ENCODE measurements at regions not wholly inside any gene's neighbourhood (a gene's known extent, or its start where the extent isn't known, plus 50 kb on each side); places are given as distances from the start of the nearest gene placed in this dataset.

GRCh38 chr4:9599266-9599665 lies 155.1 kb downstream of the DEFB131A start:
- no peaks in the 10 kb centered on the region for H3K79me2 ChIP-seq (ENCODE audit: control insufficient read depth, insufficient read depth, low read length)
- no peaks in the 10 kb centered on the region for H3K27me3 ChIP-seq (replicated peaks in 1 of 2; ENCODE audit: control insufficient read depth in 2 of 2, insufficient read depth in 2 of 2, low read length in 1 of 2)
- ChIA-PET CTCF (no interaction called here), RAD21 (ENCODE audit: unreplicated experiment) (no interaction called here), POLR2A (no interaction called here), SMC1A (ENCODE audit: uncharacterized antibody, unreplicated experiment) (no interaction called here)
- no peak overlapping the region for H2AFZ ChIP-seq (ENCODE audit: control insufficient read depth, low read depth, low read length)
- no peak for FAIRE-seq
- no peak for DNase-seq (ENCODE audit: low read depth, low spot score)
- H3K4me2 ChIP-seq (ENCODE audit: control insufficient read depth, insufficient read depth) = no peak overlapping the region
- in situ Hi-C loops (cut with MboI) (no loop called here), intact Hi-C loops (cut with micrococcal nuclease; ENCODE audit: unreplicated experiment) (no loop called here)
- no peak overlapping the region for H3K9ac ChIP-seq (ENCODE audit: control insufficient read depth, insufficient read depth, low read length)
- no peak overlapping the region for H3K27ac ChIP-seq (ENCODE audit: control insufficient read depth, insufficient read depth)
- H4K20me1 ChIP-seq (ENCODE audit: control insufficient read depth, insufficient read depth) = no peaks in the 10 kb centered on the region
- H3K4me3 ChIP-seq = no peak overlapping the region
- no peaks in the 10 kb centered on the region for H3K36me3 ChIP-seq (ENCODE audit: control insufficient read depth in 2 of 2, insufficient read depth in 2 of 2, low read length in 1 of 2)
- no peaks in the 10 kb centered on the region for H3K9me3 ChIP-seq (replicated peaks; ENCODE audit: control insufficient read depth, insufficient read depth, low read length)
- H3K4me1 ChIP-seq (ENCODE audit: control insufficient read depth, insufficient read depth, low read length) = no peaks in the 10 kb centered on the region
- no peak for ATAC-seq
- no TSS peak for BruUV-seq (replicated peaks)
- WGBS (ENCODE audit: insufficient coverage, insufficient replicate concordance, low lambda C conversion rate, missing lambda C conversion rate) = 24% methylated on average over 1 of the region's 1 CpG
- TF ChIP-seq NBN (IDR thresholded peaks at IDR 0.05) = no peak
- TF ChIP-seq E4F1 (IDR thresholded peaks at IDR 0.05; ENCODE audit: borderline replicate concordance, partially characterized antibody) = no peak
- no peak for TF ChIP-seq NR2C2 (IDR thresholded peaks at IDR 0.05; ENCODE audit: borderline replicate concordance, control insufficient read depth, insufficient read length, low read depth)
- TF ChIP-seq BRCA1 (IDR thresholded peaks at IDR 0.05; ENCODE audit: low read depth, low read length) = no peak
- no peak for TF ChIP-seq WRNIP1 (IDR thresholded peaks at IDR 0.05; ENCODE audit: borderline replicate concordance, low read depth, low read length)
- no peak for TF ChIP-seq RAD51 (IDR thresholded peaks at IDR 0.05)
- no peak for TF ChIP-seq FOXM1 (IDR thresholded peaks at IDR 0.05; ENCODE audit: low read depth, low read length)
- no peak for TF ChIP-seq MEF2A (IDR thresholded peaks at IDR 0.05; ENCODE audit: insufficient read depth, low read depth, low read length)
- TF ChIP-seq HSF1 (IDR thresholded peaks at IDR 0.05; ENCODE audit: low read depth, low read length) = no peak
- no peak for TF ChIP-seq EZH2 (IDR thresholded peaks at IDR 0.05; ENCODE audit: borderline replicate concordance, control insufficient read depth, low read depth, low read length)
- no peak for TF ChIP-seq RELB (IDR thresholded peaks at IDR 0.05; ENCODE audit: low read depth)
- no peak for TF ChIP-seq E2F8 (IDR thresholded peaks at IDR 0.05; ENCODE audit: low read depth, partially characterized antibody)
- TF ChIP-seq POLR2AphosphoS5 (IDR thresholded peaks at IDR 0.05; ENCODE audit: low read length) = no peak
- TF ChIP-seq RFX5 (IDR thresholded peaks at IDR 0.05; ENCODE audit: low read depth, low read length) = no peak
- no peak for TF ChIP-seq NRF1 (conservative IDR thresholded peaks at IDR 0.05; ENCODE audit: low read depth, low read length)
- no peak for TF ChIP-seq ZZZ3 (IDR thresholded peaks at IDR 0.05; ENCODE audit: control insufficient read depth, insufficient read length, low read depth)
- no peak for TF ChIP-seq RAD21 (IDR thresholded peaks at IDR 0.05; ENCODE audit: insufficient read depth, low read depth, low read length)
- TF ChIP-seq ASH2L (IDR thresholded peaks at IDR 0.05; ENCODE audit: borderline replicate concordance, low read depth) = no peak
